ENCODE measurements at regions not wholly inside any gene's neighbourhood (a gene's known extent, or its start where the extent isn't known, plus 50 kb on each side); places are given as distances from the start of the nearest gene placed in this dataset.

DNA sequence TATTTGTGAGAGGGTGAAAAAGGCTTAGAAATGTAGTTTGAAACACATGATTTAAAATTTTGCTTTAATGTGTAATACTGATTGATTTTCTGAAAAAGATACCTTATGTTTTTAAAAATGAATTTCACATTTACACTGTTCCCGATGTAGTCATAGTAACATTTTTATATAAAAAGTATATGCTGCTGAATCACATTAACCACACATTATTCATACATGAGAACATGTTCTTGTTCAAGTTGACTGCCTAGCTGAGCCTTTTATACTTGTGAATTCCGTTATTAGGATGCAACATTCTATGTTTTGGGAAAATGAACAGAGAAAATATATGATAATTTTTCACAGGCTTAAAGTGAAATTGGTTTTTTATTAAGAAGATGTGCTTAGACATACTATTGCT, 461.1 kb upstream of the NUDT12 start:
- TF ChIP-seq RAD21 (IDR thresholded peaks at IDR 0.05; ENCODE audit: low read depth) (no peak), EP300 (IDR thresholded peaks at IDR 0.05; ENCODE audit: borderline replicate concordance) (no peak), EGR1 (IDR thresholded peaks at IDR 0.05) (no peak), TAF1 (IDR thresholded peaks at IDR 0.05; ENCODE audit: low read depth) (no peak), NFIC (IDR thresholded peaks at IDR 0.05) (no peak), ZBTB7A (IDR thresholded peaks at IDR 0.05; ENCODE audit: low read depth) (no peak), FOXM1 (IDR thresholded peaks at IDR 0.05; ENCODE audit: borderline replicate concordance, low read depth) (no peak), CREB1 (IDR thresholded peaks at IDR 0.05; ENCODE audit: low read depth) (no peak), TEAD4 (IDR thresholded peaks at IDR 0.05) (no peak), YY1 (IDR thresholded peaks at IDR 0.05; ENCODE audit: low read depth) (no peak)
- TF ChIP-seq, protein P1, sequence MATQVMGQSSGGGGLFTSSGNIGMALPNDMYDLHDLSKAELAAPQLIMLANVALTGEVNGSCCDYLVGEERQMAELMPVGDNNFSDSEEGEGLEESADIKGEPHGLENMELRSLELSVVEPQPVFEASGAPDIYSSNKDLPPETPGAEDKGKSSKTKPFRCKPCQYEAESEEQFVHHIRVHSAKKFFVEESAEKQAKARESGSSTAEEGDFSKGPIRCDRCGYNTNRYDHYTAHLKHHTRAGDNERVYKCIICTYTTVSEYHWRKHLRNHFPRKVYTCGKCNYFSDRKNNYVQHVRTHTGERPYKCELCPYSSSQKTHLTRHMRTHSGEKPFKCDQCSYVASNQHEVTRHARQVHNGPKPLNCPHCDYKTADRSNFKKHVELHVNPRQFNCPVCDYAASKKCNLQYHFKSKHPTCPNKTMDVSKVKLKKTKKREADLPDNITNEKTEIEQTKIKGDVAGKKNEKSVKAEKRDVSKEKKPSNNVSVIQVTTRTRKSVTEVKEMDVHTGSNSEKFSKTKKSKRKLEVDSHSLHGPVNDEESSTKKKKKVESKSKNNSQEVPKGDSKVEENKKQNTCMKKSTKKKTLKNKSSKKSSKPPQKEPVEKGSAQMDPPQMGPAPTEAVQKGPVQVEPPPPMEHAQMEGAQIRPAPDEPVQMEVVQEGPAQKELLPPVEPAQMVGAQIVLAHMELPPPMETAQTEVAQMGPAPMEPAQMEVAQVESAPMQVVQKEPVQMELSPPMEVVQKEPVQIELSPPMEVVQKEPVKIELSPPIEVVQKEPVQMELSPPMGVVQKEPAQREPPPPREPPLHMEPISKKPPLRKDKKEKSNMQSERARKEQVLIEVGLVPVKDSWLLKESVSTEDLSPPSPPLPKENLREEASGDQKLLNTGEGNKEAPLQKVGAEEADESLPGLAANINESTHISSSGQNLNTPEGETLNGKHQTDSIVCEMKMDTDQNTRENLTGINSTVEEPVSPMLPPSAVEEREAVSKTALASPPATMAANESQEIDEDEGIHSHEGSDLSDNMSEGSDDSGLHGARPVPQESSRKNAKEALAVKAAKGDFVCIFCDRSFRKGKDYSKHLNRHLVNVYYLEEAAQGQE (IDR thresholded peaks at IDR 0.05; ENCODE audit: low read depth), result no peak
- TF ChIP-seq, protein P2, sequence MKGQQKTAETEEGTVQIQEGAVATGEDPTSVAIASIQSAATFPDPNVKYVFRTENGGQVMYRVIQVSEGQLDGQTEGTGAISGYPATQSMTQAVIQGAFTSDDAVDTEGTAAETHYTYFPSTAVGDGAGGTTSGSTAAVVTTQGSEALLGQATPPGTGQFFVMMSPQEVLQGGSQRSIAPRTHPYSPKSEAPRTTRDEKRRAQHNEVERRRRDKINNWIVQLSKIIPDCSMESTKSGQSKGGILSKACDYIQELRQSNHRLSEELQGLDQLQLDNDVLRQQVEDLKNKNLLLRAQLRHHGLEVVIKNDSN (IDR thresholded peaks at IDR 0.05), result no peak
- TF ChIP-seq, protein P3, sequence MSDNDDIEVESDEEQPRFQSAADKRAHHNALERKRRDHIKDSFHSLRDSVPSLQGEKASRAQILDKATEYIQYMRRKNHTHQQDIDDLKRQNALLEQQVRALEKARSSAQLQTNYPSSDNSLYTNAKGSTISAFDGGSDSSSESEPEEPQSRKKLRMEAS (IDR thresholded peaks at IDR 0.05), result no peak

DNA sequence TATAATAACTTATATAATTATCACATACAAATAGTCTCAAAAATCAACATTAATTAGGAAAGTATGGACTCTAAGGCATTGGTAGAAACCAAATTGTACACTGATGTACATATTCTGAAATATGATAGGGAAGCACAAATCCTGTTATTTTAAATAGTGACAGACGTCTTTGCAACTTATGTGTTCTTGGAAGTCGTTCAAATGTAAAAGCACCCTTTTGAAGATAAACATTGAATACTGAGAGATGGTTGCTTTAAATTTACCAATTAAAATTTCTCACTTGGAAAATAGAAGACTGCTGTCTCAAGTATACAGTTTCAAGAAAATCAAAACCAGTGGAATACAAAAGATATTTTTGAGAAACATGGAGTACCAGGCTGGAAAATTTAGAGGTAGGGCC, 457.4 kb upstream of the NUDT12 start:
- TF ChIP-seq CEBPB (IDR thresholded peaks at IDR 0.05) (no peak), EGR1 (IDR thresholded peaks at IDR 0.05) (no peak), CREB1 (IDR thresholded peaks at IDR 0.05; ENCODE audit: low read depth) (no peak), TCF12 (IDR thresholded peaks at IDR 0.05; ENCODE audit: low read depth) (no peak), RAD21 (IDR thresholded peaks at IDR 0.05; ENCODE audit: low read depth) (no peak), ZBTB7A (IDR thresholded peaks at IDR 0.05; ENCODE audit: low read depth) (no peak), TAF1 (IDR thresholded peaks at IDR 0.05; ENCODE audit: low read depth) (no peak), TEAD4 (IDR thresholded peaks at IDR 0.05) (no peak), FOXM1 (IDR thresholded peaks at IDR 0.05; ENCODE audit: borderline replicate concordance, low read depth) (no peak), YY1 (IDR thresholded peaks at IDR 0.05; ENCODE audit: low read depth) (no peak)
- TF ChIP-seq, protein P3 (IDR thresholded peaks at IDR 0.05), result no peak

DNA sequence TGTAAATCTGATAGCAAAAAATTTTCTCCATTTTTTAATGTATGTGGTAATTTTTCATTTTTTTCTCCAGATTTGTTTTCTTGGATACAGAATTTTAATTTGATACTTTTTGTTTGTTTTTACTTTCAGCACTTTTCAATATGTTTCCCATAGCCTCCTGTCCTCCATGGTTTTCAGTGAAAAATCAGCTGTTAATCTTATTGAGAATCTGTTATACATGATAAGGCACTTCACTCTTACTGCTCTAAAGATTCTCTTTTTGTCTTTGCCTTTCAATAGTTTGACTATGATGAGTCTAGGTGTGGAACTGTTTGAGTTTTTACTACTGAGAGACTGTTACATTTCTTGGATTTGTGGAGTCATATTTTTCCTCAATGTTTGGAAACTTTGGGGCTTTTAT, 455.7 kb upstream of the NUDT12 start:
- TF ChIP-seq FOXM1 (IDR thresholded peaks at IDR 0.05; ENCODE audit: borderline replicate concordance, low read depth) (no peak), CEBPB (IDR thresholded peaks at IDR 0.05) (no peak), YY1 (IDR thresholded peaks at IDR 0.05; ENCODE audit: low read depth) (no peak), TCF12 (IDR thresholded peaks at IDR 0.05; ENCODE audit: low read depth) (no peak)
- TF ChIP-seq, protein P3 (IDR thresholded peaks at IDR 0.05), result no peak

DNA sequence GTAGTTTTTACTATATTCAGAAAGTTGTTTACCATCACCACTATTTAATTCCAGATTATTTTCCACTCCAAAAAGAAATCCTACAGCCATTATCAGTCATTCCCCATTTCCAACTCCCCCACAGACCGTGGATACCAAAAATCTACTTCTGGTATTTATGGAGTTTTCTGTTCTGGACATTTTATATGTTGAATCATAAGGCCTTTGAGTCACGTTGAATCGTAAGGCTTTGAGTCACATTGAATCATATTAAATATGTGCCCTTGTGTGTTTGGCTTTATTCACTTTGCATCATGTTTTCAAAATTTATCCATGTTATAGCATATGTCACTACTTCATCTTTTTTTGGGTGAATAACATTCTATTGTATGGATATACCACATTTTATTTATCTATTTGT, 454.1 kb upstream of the NUDT12 start:
- TF ChIP-seq EP300 (IDR thresholded peaks at IDR 0.05; ENCODE audit: borderline replicate concordance), result no peak
- TF ChIP-seq YY1 (IDR thresholded peaks at IDR 0.05; ENCODE audit: low read depth), result no peak
- no peak for TF ChIP-seq CEBPB (IDR thresholded peaks at IDR 0.05)
- no peak for TF ChIP-seq CREB1 (IDR thresholded peaks at IDR 0.05; ENCODE audit: low read depth)
- no peak for TF ChIP-seq EGR1 (IDR thresholded peaks at IDR 0.05)
- no peak for TF ChIP-seq RAD21 (IDR thresholded peaks at IDR 0.05; ENCODE audit: low read depth)
- no peak for TF ChIP-seq FOXM1 (IDR thresholded peaks at IDR 0.05; ENCODE audit: borderline replicate concordance, low read depth)
- no peak for TF ChIP-seq TCF12 (IDR thresholded peaks at IDR 0.05; ENCODE audit: low read depth)
- TF ChIP-seq TEAD4 (IDR thresholded peaks at IDR 0.05), result no peak
- no peak for TF ChIP-seq TAF1 (IDR thresholded peaks at IDR 0.05; ENCODE audit: low read depth)
- TF ChIP-seq, protein P2 (IDR thresholded peaks at IDR 0.05), result no peak
- TF ChIP-seq, protein P1 (IDR thresholded peaks at IDR 0.05; ENCODE audit: low read depth), result no peak

DNA sequence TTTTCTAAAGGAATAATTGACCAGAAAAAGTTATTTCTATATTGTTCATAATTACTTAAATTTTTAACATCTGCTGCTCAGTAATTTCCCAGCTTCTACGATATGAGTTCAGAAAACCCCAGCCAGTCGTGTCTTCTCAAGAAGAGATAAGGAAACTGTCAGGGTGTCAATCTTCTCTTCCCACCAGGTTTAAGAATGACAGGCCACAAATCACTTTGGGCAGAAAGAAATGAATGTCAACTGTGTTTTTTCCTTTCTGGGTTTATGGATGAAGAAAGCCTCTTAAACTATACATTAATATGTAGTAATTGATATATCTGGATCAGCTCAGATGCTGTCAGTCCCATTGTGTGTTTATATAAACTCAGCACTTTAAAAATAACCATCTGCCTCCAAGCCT, 453.2 kb upstream of the NUDT12 start:
- TF ChIP-seq YY1 (IDR thresholded peaks at IDR 0.05; ENCODE audit: low read depth), result no peak
- TF ChIP-seq TAF1 (IDR thresholded peaks at IDR 0.05; ENCODE audit: low read depth), result no peak
- no peak for TF ChIP-seq FOXM1 (IDR thresholded peaks at IDR 0.05; ENCODE audit: borderline replicate concordance, low read depth)
- no peak for TF ChIP-seq EGR1 (IDR thresholded peaks at IDR 0.05)
- TF ChIP-seq RAD21 (IDR thresholded peaks at IDR 0.05; ENCODE audit: low read depth), result no peak
- TF ChIP-seq, protein P1 (IDR thresholded peaks at IDR 0.05; ENCODE audit: low read depth), result no peak
- TF ChIP-seq, protein P2 (IDR thresholded peaks at IDR 0.05), result no peak
- no peak for TF ChIP-seq TCF12 (IDR thresholded peaks at IDR 0.05; ENCODE audit: low read depth)
- TF ChIP-seq, protein P3 (IDR thresholded peaks at IDR 0.05), result no peak
- no peak for TF ChIP-seq EP300 (IDR thresholded peaks at IDR 0.05; ENCODE audit: borderline replicate concordance)
- no peak for TF ChIP-seq ZBTB7A (IDR thresholded peaks at IDR 0.05; ENCODE audit: low read depth)
- TF ChIP-seq NFIC (IDR thresholded peaks at IDR 0.05), result no peak
